GM18861 (cell line): ENCODE measurements at regions not wholly inside any gene's neighbourhood (a gene's known extent, or its start where the extent isn't known, plus 50 kb on each side); places are given as distances from the start of the nearest gene placed in this dataset.
"Not testable (repeated sequence)": the region's sequence is repeated elsewhere in the genome, so short reads cannot be mapped to it uniquely, and the experiment has no call there.

ENCODE experiments used
- ATAC-seq: cut with Tn5 transposase; IDR thresholded peaks from one replicate; pipeline ENCODE4 v1.9.1; 2021; ENCODE audit not compliant: unreplicated experiment

- ATAC-seq, result not testable (repeated sequence)
Observed at GRCh38 chr5:92823551-92823950, 757.5 kb downstream of the NR2F1-AS1 start.

- no peak for ATAC-seq
Observed at GRCh38 chr5:92822183-92822582, 758.8 kb downstream of the NR2F1-AS1 start.

GRCh38 chr5:92809855-92810465 is 771.1 kb downstream of the NR2F1-AS1 start:
- ATAC-seq, result no peak

GRCh38 chr5:92808474-92808873 is 772.5 kb downstream of the NR2F1-AS1 start:
- ATAC-seq, result no peak

- ATAC-seq, result no peak
Observed at GRCh38 chr5:92807085-92807484, 773.9 kb downstream of the NR2F1-AS1 start.

GRCh38 chr5:92805446-92805845 is 775.6 kb downstream of the NR2F1-AS1 start:
- ATAC-seq, result no peak

GRCh38 chr5:92801911-92802310 is 779.1 kb downstream of the NR2F1-AS1 start:
- no peak for ATAC-seq

- ATAC-seq, result no peak
Observed at GRCh38 chr5:92800365-92800764, 780.7 kb downstream of the NR2F1-AS1 start.

GRCh38 chr5:92795633-92796032 is 785.4 kb downstream of the NR2F1-AS1 start:
- no peak for ATAC-seq

GRCh38 chr5:92780057-92780456 is 801.0 kb downstream of the NR2F1-AS1 start:
- no peak for ATAC-seq

- no peak for ATAC-seq
Observed at GRCh38 chr5:92779536-92779935, 801.5 kb downstream of the NR2F1-AS1 start.

GRCh38 chr5:92778261-92778660 is 802.8 kb downstream of the NR2F1-AS1 start:
- ATAC-seq, result no peak

- ATAC-seq, result no peak
Observed at GRCh38 chr5:92777421-92777820, 803.6 kb downstream of the NR2F1-AS1 start.

- no peak for ATAC-seq
Observed at GRCh38 chr5:92775711-92776615, 805.1 kb downstream of the NR2F1-AS1 start.

- no peak for ATAC-seq
Observed at GRCh38 chr5:92769978-92770377, 811.0 kb downstream of the NR2F1-AS1 start.

GRCh38 chr5:92761585-92761984 is 819.4 kb downstream of the NR2F1-AS1 start:
- no peak for ATAC-seq

GRCh38 chr5:92760550-92760949 is 820.5 kb downstream of the NR2F1-AS1 start:
- no peak for ATAC-seq

- ATAC-seq, result no peak
Observed at GRCh38 chr5:92758552-92758951, 822.5 kb downstream of the NR2F1-AS1 start.

GRCh38 chr5:92749943-92750342 is 831.1 kb downstream of the NR2F1-AS1 start:
- no peak for ATAC-seq

GRCh38 chr5:92748072-92748676 is 832.8 kb downstream of the NR2F1-AS1 start:
- no peak for ATAC-seq

- no peak for ATAC-seq
Observed at GRCh38 chr5:92741906-92742305, 839.1 kb downstream of the NR2F1-AS1 start.
